ENCODE measurements at regions not wholly inside any gene's neighbourhood (a gene's known extent, or its start where the extent isn't known, plus 50 kb on each side); places are given as distances from the start of the nearest gene placed in this dataset.

DNA sequence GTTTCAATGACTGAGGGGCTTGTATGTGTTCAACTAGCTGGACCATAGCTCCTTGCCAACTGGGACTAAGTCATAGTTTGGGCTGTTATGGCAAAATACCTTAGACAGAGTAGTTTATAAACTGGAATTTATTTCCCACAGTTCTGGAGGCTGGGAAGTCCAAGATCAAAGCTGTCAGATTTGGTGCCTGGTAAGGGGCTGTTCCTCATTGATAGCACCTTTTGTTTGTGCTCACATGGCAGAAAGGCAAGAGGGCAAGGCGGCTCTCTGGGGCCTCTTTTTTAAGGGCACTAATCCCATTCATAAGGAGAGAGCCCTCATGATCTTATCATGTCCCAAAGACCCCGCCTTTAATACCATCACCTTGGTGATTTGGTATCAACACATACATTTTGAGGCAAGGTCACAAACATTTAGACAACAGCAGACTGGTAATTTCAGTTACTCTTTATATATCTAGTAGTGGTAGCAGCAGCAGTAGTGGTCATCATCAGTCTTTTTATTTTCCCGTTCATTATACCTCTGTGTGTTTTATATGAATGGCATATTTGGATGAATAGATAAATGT is 477.0 kb downstream of the CCDC171 start:
- no peak for ATAC-seq
- H3K4me1 ChIP-seq = no peaks in the 10 kb centered on the region
- H3K9me3 ChIP-seq = no peaks in the 10 kb centered on the region
- H3K4me3 ChIP-seq = no peak overlapping the region
- no peaks in the 10 kb centered on the region for H3K27me3 ChIP-seq
- TF ChIP-seq, protein P1, sequence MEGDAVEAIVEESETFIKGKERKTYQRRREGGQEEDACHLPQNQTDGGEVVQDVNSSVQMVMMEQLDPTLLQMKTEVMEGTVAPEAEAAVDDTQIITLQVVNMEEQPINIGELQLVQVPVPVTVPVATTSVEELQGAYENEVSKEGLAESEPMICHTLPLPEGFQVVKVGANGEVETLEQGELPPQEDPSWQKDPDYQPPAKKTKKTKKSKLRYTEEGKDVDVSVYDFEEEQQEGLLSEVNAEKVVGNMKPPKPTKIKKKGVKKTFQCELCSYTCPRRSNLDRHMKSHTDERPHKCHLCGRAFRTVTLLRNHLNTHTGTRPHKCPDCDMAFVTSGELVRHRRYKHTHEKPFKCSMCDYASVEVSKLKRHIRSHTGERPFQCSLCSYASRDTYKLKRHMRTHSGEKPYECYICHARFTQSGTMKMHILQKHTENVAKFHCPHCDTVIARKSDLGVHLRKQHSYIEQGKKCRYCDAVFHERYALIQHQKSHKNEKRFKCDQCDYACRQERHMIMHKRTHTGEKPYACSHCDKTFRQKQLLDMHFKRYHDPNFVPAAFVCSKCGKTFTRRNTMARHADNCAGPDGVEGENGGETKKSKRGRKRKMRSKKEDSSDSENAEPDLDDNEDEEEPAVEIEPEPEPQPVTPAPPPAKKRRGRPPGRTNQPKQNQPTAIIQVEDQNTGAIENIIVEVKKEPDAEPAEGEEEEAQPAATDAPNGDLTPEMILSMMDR (IDR thresholded peaks at IDR 0.05) = no peak
- TF ChIP-seq POLR2A (IDR thresholded peaks at IDR 0.05) = no peak
- no peaks in the 10 kb centered on the region for H3K36me3 ChIP-seq
- intact Hi-C loops (cut with DNase I) = no loop called here
- 76% methylated on average over 2 of the region's 3 CpGs for WGBS (ENCODE audit: insufficient coverage, low coverage, low lambda C conversion rate, missing lambda C conversion rate)
- no peak for DNase-seq
- H3K27ac ChIP-seq = no peak overlapping the region

DNA sequence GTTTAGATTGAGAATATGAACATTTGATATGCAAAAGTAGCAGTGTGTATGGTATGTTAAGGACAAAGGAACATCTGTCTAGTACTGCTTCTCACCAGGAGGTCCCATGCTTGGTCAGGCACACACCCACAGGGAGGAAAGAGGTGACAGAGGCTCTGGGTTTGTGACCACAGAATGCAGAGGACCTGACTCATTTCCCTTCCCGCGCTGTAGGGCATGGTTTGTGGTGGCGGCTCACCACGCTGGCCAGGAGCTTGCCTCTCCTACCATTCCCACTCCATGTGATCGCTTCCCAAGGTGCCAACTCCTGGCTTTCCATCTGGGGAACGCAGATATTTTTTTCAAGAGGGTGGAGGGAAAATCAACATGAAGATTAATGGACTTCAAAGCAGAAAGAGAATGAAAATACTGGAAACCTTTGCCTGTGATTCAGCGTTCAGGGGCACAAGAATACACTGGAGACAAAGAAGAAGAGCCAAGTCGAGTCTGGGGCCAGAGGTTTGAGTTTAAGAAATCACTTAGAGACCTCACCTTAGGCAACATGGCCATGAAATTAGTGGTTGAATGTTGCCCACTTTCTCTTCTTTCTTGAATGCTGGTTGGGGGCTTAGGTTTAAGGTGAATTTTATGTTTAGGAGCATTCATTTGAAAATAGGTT is 477.8 kb downstream of the CCDC171 start:
- intact Hi-C loops (cut with DNase I) = no loop called here
- 54% methylated on average over 6 of the region's 8 CpGs for WGBS (ENCODE audit: insufficient coverage, low coverage, low lambda C conversion rate, missing lambda C conversion rate)
- DNase-seq (no peak), ATAC-seq (no peak)
- Histone ChIP-seq H3K9me3 (no peaks in the 10 kb centered on the region), H3K4me3 (no peak overlapping the region), H3K27me3 (no peaks in the 10 kb centered on the region), H3K36me3 (no peaks in the 10 kb centered on the region), H3K27ac (no peak overlapping the region), H3K4me1 (no peaks in the 10 kb centered on the region)
- TF ChIP-seq, protein P1 (IDR thresholded peaks at IDR 0.05) = no peak
- TF ChIP-seq POLR2A (IDR thresholded peaks at IDR 0.05) = no peak

DNA sequence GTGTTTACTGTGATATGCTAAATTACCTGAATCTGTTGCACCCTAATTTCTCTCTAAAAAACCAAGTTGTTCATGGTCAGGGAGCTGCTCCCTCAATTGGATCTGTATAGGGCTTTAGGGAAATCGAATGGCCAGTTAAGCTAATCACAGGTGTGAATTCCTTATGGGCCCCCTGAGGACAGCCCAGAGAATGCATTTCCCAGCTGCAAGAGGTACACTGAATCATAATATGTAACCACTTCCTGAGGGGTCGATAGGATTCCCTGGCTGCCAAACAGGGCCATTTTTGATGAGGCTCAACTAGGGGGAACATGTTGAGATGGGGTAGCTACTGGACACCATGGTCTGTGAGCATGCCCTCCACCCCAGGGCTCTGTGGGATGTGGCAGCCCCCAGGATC is 478.6 kb downstream of the CCDC171 start:
- no peaks in the 10 kb centered on the region for H3K9me3 ChIP-seq
- H3K4me1 ChIP-seq = no peaks in the 10 kb centered on the region
- intact Hi-C loops (cut with DNase I) = no loop called here
- ATAC-seq (peak in 1 of 4 donors; percentile 28), DNase-seq (no peak)
- no peaks in the 10 kb centered on the region for H3K36me3 ChIP-seq
- H3K27me3 ChIP-seq = no peaks in the 10 kb centered on the region
- WGBS (ENCODE audit: insufficient coverage, low coverage, low lambda C conversion rate, missing lambda C conversion rate) = no CpG with 5 or more reads among the region's 2 CpGs
- TF ChIP-seq, protein P1 (IDR thresholded peaks at IDR 0.05) = no peak
- no peak for TF ChIP-seq POLR2A (IDR thresholded peaks at IDR 0.05)
- no peak overlapping the region for H3K27ac ChIP-seq
- H3K4me3 ChIP-seq = no peak overlapping the region

DNA sequence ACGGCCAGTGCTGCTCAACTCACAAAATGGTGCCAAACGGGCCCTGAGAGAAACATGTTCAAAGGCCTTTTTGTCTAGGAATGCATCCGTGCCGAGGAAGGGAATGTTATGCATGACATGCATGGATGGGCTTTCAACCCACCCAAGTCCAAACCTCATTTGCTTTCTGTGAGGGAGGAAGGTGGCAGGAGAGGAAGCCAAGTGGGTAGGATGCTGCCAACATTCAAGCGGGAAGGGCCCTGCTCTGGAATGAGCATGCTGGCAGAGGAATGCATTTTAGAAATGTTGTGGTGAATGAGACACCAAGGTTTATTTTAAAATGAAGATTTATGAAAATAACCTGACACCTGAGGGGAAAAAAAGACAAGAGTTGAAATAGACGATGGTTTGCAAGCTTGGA is 479.1 kb downstream of the CCDC171 start:
- Histone ChIP-seq H3K36me3 (no peaks in the 10 kb centered on the region), H3K4me1 (no peaks in the 10 kb centered on the region), H3K4me3 (no peak overlapping the region), H3K27me3 (no peaks in the 10 kb centered on the region), H3K9me3 (no peaks in the 10 kb centered on the region), H3K27ac (no peak overlapping the region)
- TF ChIP-seq, protein P1 (IDR thresholded peaks at IDR 0.05) = no peak
- no peak for TF ChIP-seq POLR2A (IDR thresholded peaks at IDR 0.05)
- intact Hi-C loops (cut with DNase I) = no loop called here
- 74% methylated on average over 3 of the region's 6 CpGs for WGBS (ENCODE audit: insufficient coverage, low coverage, low lambda C conversion rate, missing lambda C conversion rate)
- DNase-seq (no peak), ATAC-seq (no peak)

Data from right lobe of liver (tissue), 6 donors.